PC-3 (cell line): ENCODE measurements at regions not wholly inside any gene's neighbourhood (a gene's known extent, or its start where the extent isn't known, plus 50 kb on each side); places are given as distances from the start of the nearest gene placed in this dataset.

Experiments
- CTCF ChIP-seq: fragments of 300-600 bp; sonication (generic); conservative IDR thresholded peaks from 2 replicates; pipeline ENCODE4 v1.5.1; 2017; ENCODE audit warnings: antibody characterized with exemption, low read depth, mild to moderate bottlenecking, low read length
- EZH2 ChIP-seq: fragments of 300-600 bp; sonication (generic); IDR thresholded peaks from one replicate; pipeline ENCODE4 v1.6.1; 2017; ENCODE audit warnings: antibody characterized with exemption, mild to moderate bottlenecking, low read length; ENCODE audit not compliant: unreplicated experiment
- EZH2phosphoT487 ChIP-seq: fragments of 300-600 bp; sonication (generic); IDR thresholded peaks from 2 replicates; pipeline ENCODE4 v1.6.1; 2018; ENCODE audit warnings: mild to moderate bottlenecking, antibody characterized with exemption, low read length, borderline replicate concordance

- TF ChIP-seq CTCF (no peak), EZH2phosphoT487 (no peak), EZH2 (no peak)
Observed at GRCh38 chr5:84550222-84550621, 165.5 kb upstream of the EDIL3 start.
